ENCODE measurements at regions not wholly inside any gene's neighbourhood (a gene's known extent, or its start where the extent isn't known, plus 50 kb on each side); places are given as distances from the start of the nearest gene placed in this dataset.

DNA sequence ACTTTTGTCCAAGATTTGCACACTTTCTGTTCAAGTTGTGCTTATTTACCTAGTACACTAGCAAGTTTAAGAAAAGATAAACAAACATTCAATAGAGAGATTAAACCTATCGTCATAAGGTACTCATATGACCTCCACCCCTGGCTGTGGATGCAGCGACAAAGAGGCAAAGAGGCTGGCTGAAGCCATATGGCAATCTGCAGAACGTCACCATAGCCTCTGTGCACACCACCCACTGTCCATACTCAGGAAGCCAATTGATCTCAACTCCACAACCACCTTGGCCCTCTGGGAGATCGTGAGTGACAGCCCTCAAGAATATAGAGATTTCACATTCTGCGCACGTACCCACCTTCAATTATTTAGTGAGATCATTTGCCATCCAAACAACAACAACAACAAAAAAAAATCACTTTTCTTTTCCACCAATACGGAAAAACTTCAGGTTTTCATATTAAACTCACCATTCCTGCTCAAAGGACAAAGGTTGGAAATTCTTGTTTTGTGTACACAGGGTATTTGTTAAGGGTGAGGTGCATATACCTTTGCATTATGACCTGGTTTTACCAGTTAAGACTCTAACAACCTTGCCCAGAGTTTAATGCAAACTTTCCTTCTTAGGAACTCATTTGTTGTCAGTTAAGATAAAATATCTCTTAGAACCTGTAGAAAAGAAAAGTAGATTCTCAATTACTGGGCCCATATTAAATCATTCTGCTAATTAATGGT lies 243.0 kb upstream of the FSTL5 start:
- TF ChIP-seq, protein P1, sequence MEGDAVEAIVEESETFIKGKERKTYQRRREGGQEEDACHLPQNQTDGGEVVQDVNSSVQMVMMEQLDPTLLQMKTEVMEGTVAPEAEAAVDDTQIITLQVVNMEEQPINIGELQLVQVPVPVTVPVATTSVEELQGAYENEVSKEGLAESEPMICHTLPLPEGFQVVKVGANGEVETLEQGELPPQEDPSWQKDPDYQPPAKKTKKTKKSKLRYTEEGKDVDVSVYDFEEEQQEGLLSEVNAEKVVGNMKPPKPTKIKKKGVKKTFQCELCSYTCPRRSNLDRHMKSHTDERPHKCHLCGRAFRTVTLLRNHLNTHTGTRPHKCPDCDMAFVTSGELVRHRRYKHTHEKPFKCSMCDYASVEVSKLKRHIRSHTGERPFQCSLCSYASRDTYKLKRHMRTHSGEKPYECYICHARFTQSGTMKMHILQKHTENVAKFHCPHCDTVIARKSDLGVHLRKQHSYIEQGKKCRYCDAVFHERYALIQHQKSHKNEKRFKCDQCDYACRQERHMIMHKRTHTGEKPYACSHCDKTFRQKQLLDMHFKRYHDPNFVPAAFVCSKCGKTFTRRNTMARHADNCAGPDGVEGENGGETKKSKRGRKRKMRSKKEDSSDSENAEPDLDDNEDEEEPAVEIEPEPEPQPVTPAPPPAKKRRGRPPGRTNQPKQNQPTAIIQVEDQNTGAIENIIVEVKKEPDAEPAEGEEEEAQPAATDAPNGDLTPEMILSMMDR (IDR thresholded peaks at IDR 0.05) = no peak
- no peak for TF ChIP-seq ZFX (IDR thresholded peaks at IDR 0.05; ENCODE audit: borderline replicate concordance)

Measured in 22Rv1 (cell line).